ENCODE measurements at regions not wholly inside any gene's neighbourhood (a gene's known extent, or its start where the extent isn't known, plus 50 kb on each side); places are given as distances from the start of the nearest gene placed in this dataset.

DNA sequence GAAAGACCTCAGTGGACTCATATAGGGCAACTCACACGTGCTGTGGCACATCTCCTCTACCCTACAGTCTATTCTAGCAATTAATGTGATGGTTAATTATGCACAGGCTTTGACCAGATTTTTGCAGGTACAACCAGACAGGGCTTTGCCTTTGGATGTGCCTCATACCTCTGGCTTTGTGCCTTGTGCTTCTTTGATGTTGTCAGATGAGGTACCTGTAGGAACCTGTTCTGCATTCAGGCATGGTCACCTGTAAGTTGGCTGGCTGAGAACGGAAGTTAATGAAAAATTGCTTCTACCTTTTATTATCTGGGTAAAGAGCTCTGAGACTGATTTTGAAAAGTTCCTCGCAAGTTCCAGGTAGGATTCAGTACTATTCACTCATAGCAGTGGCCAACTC, 462.9 kb upstream of the ZFHX3 start:
- no peak for TF ChIP-seq REST (IDR thresholded peaks at IDR 0.05; ENCODE audit: low read depth)
- TF ChIP-seq, protein P1, sequence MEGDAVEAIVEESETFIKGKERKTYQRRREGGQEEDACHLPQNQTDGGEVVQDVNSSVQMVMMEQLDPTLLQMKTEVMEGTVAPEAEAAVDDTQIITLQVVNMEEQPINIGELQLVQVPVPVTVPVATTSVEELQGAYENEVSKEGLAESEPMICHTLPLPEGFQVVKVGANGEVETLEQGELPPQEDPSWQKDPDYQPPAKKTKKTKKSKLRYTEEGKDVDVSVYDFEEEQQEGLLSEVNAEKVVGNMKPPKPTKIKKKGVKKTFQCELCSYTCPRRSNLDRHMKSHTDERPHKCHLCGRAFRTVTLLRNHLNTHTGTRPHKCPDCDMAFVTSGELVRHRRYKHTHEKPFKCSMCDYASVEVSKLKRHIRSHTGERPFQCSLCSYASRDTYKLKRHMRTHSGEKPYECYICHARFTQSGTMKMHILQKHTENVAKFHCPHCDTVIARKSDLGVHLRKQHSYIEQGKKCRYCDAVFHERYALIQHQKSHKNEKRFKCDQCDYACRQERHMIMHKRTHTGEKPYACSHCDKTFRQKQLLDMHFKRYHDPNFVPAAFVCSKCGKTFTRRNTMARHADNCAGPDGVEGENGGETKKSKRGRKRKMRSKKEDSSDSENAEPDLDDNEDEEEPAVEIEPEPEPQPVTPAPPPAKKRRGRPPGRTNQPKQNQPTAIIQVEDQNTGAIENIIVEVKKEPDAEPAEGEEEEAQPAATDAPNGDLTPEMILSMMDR (IDR thresholded peaks at IDR 0.05 in 2 of 3, conservative IDR thresholded peaks at IDR 0.05 in 1 of 3; ENCODE audit: borderline replicate concordance in 1 of 3, insufficient read depth in 1 of 3, low read depth in 2 of 3, low read length in 2 of 3): no peak
- TF ChIP-seq POLR2A (IDR thresholded peaks at IDR 0.05; ENCODE audit: borderline replicate concordance, extremely low read depth, insufficient read depth, insufficient read length): no peak
- TF ChIP-seq ELF1 (IDR thresholded peaks at IDR 0.05; ENCODE audit: borderline replicate concordance, low read depth): no peak
- TF ChIP-seq SIN3A (IDR thresholded peaks at IDR 0.05; ENCODE audit: low read depth): no peak
- no peak for TF ChIP-seq FOSL1 (IDR thresholded peaks at IDR 0.05; ENCODE audit: low read depth)
- no peak for TF ChIP-seq YY1 (IDR thresholded peaks at IDR 0.05; ENCODE audit: extremely low read depth, insufficient replicate concordance, low read depth, low read length)
- no peak for TF ChIP-seq EGR1 (IDR thresholded peaks at IDR 0.05; ENCODE audit: low read depth)
- no peak for TF ChIP-seq EZH2 (IDR thresholded peaks at IDR 0.05)
- no peak for TF ChIP-seq TCF7L2 (IDR thresholded peaks at IDR 0.05; ENCODE audit: borderline replicate concordance, extremely low read depth, insufficient read depth, insufficient read length)
